ENCODE measurements at regions not wholly inside any gene's neighbourhood (a gene's known extent, or its start where the extent isn't known, plus 50 kb on each side); places are given as distances from the start of the nearest gene placed in this dataset.
A peak's percentile ranks its signal among the peaks of the same experiment; 100 is the strongest.

DNA sequence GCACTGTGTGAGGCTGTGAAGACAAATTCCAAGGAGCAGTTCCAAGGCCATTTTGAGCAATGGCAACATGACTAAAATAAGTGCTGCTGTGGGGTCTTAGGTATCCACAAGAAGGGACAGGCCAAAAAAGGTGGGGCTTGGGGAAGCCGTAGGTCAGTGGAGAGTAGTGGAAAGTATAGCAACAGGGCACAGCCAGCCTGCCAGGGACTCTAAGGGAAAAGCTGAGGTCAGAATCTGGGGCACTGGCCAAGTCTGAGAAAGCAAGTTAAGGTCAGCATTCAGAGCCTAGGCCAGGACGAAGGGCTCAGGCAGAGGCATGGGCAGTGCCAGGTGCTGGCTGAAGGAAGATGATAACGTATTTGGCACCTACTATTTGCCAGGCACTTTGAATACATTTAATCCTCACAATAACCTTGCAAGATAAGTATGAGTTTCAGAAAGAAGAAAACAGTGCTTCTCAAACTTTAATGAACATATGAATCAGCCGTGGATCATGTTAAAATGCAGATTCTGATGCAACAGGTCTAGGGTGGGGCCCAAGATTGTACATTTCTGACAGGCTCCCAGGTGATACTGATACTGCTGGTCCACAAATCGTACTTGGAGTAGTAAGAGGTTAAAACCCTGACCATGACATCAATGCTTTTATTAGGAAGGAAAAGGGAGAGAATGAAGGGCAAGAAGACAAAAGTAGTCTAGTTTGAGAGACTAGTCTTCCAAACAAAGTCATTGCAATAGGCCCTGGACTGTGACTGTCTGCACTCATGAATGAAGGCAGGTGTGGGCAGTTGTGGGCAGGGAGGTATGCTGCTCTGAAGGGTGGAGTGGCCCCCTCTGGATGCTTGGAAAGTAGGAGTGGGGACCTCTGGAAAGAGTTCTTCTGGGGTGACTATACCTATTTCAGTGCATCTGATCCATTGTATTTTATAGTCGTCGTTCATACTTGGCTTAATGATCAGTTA, 106.3 kb upstream of the ANKRD28 start:
- no CpG with 5 or more reads among the region's 7 CpGs for WGBS (ENCODE audit: extremely low coverage, insufficient read length, low lambda C conversion rate)
- no peak overlapping the region for H3K27ac Mint-ChIP-seq
- H3K79me2 ChIP-seq (ENCODE audit: insufficient read depth, low read length), result no peaks in the 10 kb centered on the region
- no peak overlapping the region for H3K4me3 Mint-ChIP-seq
- no peak overlapping the region for H3K4ac ChIP-seq (ENCODE audit: low read depth, low read length)
- H3K27ac ChIP-seq (ENCODE audit: insufficient read length, low read depth, low read length), result no peak overlapping the region
- peaks cover 1% of the 10 kb centered on the region for H3K27me3 Mint-ChIP-seq (ENCODE audit: low read depth)
- peak overlapping the region; percentile 53 for H4K5ac ChIP-seq (ENCODE audit: insufficient read length, low read depth, low read length)
- H3K4me1 ChIP-seq (ENCODE audit: insufficient read depth, low read length), result no peaks in the 10 kb centered on the region
- TF ChIP-seq, protein P1, sequence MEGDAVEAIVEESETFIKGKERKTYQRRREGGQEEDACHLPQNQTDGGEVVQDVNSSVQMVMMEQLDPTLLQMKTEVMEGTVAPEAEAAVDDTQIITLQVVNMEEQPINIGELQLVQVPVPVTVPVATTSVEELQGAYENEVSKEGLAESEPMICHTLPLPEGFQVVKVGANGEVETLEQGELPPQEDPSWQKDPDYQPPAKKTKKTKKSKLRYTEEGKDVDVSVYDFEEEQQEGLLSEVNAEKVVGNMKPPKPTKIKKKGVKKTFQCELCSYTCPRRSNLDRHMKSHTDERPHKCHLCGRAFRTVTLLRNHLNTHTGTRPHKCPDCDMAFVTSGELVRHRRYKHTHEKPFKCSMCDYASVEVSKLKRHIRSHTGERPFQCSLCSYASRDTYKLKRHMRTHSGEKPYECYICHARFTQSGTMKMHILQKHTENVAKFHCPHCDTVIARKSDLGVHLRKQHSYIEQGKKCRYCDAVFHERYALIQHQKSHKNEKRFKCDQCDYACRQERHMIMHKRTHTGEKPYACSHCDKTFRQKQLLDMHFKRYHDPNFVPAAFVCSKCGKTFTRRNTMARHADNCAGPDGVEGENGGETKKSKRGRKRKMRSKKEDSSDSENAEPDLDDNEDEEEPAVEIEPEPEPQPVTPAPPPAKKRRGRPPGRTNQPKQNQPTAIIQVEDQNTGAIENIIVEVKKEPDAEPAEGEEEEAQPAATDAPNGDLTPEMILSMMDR (conservative IDR thresholded peaks at IDR 0.05), result no peak
- peaks cover 6% of the 10 kb centered on the region in 2 experiments; a peak in 2 of 4 replicates for H3K4me1 Mint-ChIP-seq
- H2BK5ac ChIP-seq (ENCODE audit: insufficient read length, low read length), result no peak overlapping the region
- no peaks in the 10 kb centered on the region for H3K23me2 ChIP-seq (ENCODE audit: insufficient read length, low read depth, low read length, poor library complexity, severe bottlenecking)
- no peak overlapping the region for H3K18ac ChIP-seq (ENCODE audit: insufficient read length, low read depth, low read length)
- no peak overlapping the region for H3K23ac ChIP-seq (ENCODE audit: insufficient read length, low read depth, low read length)
- no peak overlapping the region for H2AK5ac ChIP-seq (ENCODE audit: insufficient read length, low read length)
- DNase-seq, result no peak
- no peak overlapping the region for H3T11ph ChIP-seq (ENCODE audit: low read length)
- H3K79me1 ChIP-seq (ENCODE audit: insufficient read depth, low read depth, low read length, poor library complexity, severe bottlenecking), result no peaks in the 10 kb centered on the region
- H4K20me1 ChIP-seq (ENCODE audit: control insufficient read depth, insufficient read depth, insufficient read length), result no peaks in the 10 kb centered on the region
- no peaks in the 10 kb centered on the region for H3K9me3 ChIP-seq (ENCODE audit: control insufficient read depth, low read depth, low read length)
- H2AFZ ChIP-seq (ENCODE audit: low read length), result no peak overlapping the region
- no peak overlapping the region for H2BK120ac ChIP-seq (ENCODE audit: low read depth, low read length, poor library complexity, severe bottlenecking)
- no peak overlapping the region for H3K9ac ChIP-seq (ENCODE audit: extremely low read depth, insufficient read length, low read length)
- no peak overlapping the region for H4K8ac ChIP-seq (replicated peaks; ENCODE audit: insufficient read length, low read depth, low read length)
- no peaks in the 10 kb centered on the region for H3K36me3 Mint-ChIP-seq (ENCODE audit: insufficient read depth in 1 of 3, low read depth in 3 of 3)
- no peak overlapping the region for H2BK12ac ChIP-seq (ENCODE audit: insufficient read length, low read depth, low read length)
- H3K56ac ChIP-seq (ENCODE audit: insufficient read length, low read depth, low read length), result no peak overlapping the region
- H3K9me3 Mint-ChIP-seq, result peaks cover 0 to 2% of the 10 kb centered on the region in 2 experiments; a peak in 2 of 5 replicates
- H3K14ac ChIP-seq (ENCODE audit: insufficient read depth, low read length), result no peak overlapping the region; the same call in 1 of the 2 replicates
- no peaks in the 10 kb centered on the region for H3K27me3 ChIP-seq (ENCODE audit: insufficient read depth, low read length)
- H3K4me2 ChIP-seq (ENCODE audit: insufficient read depth, insufficient read length, low read length), result no peak overlapping the region
- no peak overlapping the region for H4K91ac ChIP-seq (ENCODE audit: insufficient read length, low read depth, low read length)
- H2BK20ac ChIP-seq (ENCODE audit: low read depth, low read length, poor library complexity, severe bottlenecking), result no peak overlapping the region
- no peak overlapping the region for H2BK15ac ChIP-seq (ENCODE audit: low read depth, low read length)
